HG03280 (cell line): ENCODE measurements at regions not wholly inside any gene's neighbourhood (a gene's known extent, or its start where the extent isn't known, plus 50 kb on each side); places are given as distances from the start of the nearest gene placed in this dataset.

Experiments
- ATAC-seq: cut with Tn5 transposase; IDR thresholded peaks from one replicate; pipeline ENCODE4 v1.9.1; 2021; ENCODE audit warnings: mild to moderate bottlenecking, moderate library complexity; ENCODE audit not compliant: unreplicated experiment

GRCh38 chr2:2933426-2933825 is 444.2 kb downstream of the EIPR1 start:
- ATAC-seq, result no peak

GRCh38 chr2:2932692-2933305 is 444.8 kb downstream of the EIPR1 start:
- ATAC-seq, result no peak

GRCh38 chr2:2932189-2932588 is 445.4 kb downstream of the EIPR1 start:
- no peak for ATAC-seq

DNA sequence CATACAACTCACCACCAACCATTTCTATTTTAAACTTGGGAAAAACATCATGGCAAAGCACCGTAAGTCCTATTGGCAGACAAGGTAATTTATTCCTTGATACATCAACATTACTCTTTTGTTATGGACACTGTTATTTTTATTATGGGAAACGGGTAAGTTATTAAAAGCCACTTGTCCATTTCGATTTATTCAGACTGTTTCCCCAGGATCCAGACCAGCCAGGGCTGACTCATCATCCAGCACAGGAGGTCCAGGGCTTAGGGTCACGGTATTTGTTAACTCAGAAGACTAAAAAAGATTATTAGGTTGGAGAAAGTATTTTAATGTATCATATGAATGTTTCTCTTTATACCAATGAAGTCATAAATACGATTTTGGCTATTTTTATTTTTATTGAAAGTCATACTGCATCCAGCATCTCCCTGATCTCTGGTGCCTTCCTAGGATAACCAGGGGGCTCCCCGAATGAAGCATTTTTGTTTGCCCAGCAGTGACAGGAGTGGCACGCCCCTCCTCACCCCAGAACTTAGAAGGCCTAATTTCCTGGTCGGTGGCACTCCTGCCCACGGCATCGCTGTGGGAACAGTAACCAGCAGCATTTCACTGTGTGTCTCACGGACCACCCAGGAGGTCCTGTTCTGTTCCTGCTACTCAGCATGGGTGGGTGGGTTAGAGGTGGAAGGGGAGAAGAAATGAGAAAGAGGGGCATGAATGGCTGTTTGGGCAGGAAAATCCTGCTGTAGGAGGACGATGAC is 446.1 kb downstream of the EIPR1 start:
- ATAC-seq, result no peak

GRCh38 chr2:2930841-2931240 is 446.8 kb downstream of the EIPR1 start:
- no peak for ATAC-seq

GRCh38 chr2:2926858-2927175 is 450.8 kb downstream of the EIPR1 start:
- ATAC-seq, result peak; percentile 38

- peak; percentile 84 for ATAC-seq
Observed at GRCh38 chr2:2926009-2926857, 451.4 kb downstream of the EIPR1 start.

GRCh38 chr2:2922156-2922555 is 455.5 kb downstream of the EIPR1 start:
- ATAC-seq, result no peak

DNA sequence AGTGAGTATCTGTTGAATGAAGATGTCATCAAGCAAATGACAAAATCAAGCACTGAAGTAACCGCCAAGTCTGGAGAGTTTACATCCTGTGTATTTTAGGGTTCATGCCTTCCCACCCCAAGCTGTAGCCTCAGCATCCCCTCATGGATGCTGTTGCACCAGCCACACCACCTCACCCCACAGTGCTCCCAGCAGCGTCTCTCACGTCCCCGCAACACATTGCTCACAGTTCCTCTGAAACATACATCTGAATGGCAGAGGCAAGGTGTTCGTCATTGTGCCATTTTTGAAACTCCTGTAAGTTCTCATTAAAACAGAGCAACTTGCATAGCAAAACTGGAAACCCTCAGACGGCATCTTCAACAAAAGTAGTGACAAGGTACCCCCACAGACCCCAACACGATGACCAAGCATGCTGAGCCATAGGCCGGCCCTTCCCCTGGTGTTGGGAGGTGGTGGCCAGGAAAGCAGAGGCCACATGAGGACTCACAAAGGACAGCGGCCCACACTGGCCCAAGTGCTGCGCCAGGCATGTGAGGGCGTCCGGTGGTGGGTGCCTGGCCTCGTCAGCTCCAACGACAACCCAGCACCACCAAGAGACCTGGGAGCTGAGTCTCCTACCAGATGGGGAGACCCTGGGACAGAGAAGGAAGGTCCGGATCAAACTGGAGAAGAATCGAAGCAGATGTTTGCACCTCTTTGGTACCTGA is 456.5 kb downstream of the EIPR1 start:
- no peak for ATAC-seq

- no peak for ATAC-seq
Observed at GRCh38 chr2:2919574-2920365, 457.8 kb downstream of the EIPR1 start.

DNA sequence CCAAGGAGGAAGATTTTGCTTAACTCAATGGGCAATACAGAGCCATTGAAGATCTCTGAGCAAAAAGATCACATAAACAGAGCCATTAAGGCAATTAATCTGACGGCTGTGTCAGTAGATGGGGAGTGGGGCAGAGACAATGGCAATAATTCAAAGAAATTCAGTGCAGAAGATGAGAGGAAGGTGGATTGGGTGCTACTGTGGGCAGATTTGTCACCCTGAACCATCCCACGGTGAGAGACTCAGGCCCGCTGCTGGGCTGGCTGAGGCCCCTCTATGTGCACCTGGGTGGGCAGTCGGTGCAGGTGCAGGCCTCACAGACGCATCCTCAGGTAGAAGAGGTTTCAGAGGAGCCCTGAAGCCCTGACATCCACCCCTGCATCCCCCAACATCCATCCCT is 458.6 kb downstream of the EIPR1 start:
- no peak for ATAC-seq

GRCh38 chr2:2916621-2917020 is 461.0 kb downstream of the EIPR1 start:
- no peak for ATAC-seq

DNA sequence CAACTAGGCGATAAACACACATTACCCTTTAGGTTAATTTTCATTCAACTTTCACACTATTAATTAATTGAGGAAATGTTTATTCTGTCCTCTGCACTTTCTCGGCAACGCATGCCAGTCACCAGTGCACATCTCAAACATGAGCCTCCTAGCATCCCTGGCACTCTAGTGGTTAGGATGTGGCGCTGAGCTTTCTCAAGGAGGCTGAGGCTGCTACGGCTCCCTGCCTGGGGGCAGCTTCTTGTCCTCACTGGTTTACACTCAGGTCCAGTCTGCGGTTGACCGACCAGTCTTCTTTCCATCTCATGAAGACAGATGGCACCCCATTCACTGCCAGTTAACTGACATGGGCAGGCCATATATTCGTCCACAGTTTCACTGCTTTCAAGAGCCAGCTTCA is 463.4 kb downstream of the EIPR1 start:
- no peak for ATAC-seq

- ATAC-seq, result no peak
Observed at GRCh38 chr2:2913601-2914120, 464.0 kb downstream of the EIPR1 start.

- no peak for ATAC-seq
Observed at GRCh38 chr2:2912731-2913130, 464.9 kb downstream of the EIPR1 start.

- no peak for ATAC-seq
Observed at GRCh38 chr2:2912293-2912692, 465.3 kb downstream of the EIPR1 start.

- no peak for ATAC-seq
Observed at GRCh38 chr2:2910259-2910658, 467.4 kb downstream of the EIPR1 start.

- no peak for ATAC-seq
Observed at GRCh38 chr2:2909086-2910035, 468.3 kb downstream of the EIPR1 start.

DNA sequence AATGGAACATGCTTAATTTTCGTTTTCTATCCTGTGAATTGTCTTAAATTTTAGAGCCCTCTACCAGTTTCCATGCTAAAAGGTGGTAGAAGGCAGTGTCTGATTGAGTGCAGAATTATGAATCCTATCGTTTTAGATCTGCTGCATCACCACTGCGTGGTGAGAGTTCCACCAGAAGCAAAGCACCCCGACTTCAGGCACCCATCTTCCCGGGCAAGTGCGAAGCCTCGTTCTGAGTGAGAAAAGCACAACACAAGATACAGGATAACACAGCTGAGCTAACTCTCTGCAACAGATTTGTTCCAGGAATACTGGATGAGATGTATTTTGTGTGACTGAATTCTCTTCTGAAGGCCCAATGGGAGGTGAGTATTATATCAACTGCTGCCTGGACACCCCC is 471.5 kb downstream of the EIPR1 start:
- no peak for ATAC-seq
